Endothelial cell (in vitro differentiated cells): ENCODE measurements at regions not wholly inside any gene's neighbourhood (a gene's known extent, or its start where the extent isn't known, plus 50 kb on each side); places are given as distances from the start of the nearest gene placed in this dataset.

Experiments
- DNase-seq: peaks from one replicate; pipeline ENCODE4 v3.0.0; 2021; ENCODE audit warnings: low spot score
- H3K27ac Mint-ChIP-seq: one replicate; pipeline ENCODE4 v1.8.0; 2021; ENCODE audit warnings: mixed read lengths, inconsistent platforms; ENCODE audit not compliant: unreplicated experiment
- H3K27me3 Mint-ChIP-seq: one replicate; pipeline ENCODE4 v1.8.0; 2021; ENCODE audit warnings: mild to moderate bottlenecking, moderate library complexity, mixed read lengths, inconsistent platforms; ENCODE audit not compliant: unreplicated experiment
- H3K36me3 Mint-ChIP-seq: one replicate; pipeline ENCODE4 v1.8.0; 2021; ENCODE audit warnings: mild to moderate bottlenecking, low read depth, mixed read lengths, inconsistent platforms; ENCODE audit not compliant: unreplicated experiment
- H3K4me1 Mint-ChIP-seq: one replicate; pipeline ENCODE4 v1.8.0; 2021; ENCODE audit warnings: mild to moderate bottlenecking, mixed read lengths, inconsistent platforms; ENCODE audit not compliant: unreplicated experiment
- H3K4me3 Mint-ChIP-seq: one replicate; pipeline ENCODE4 v1.8.0; 2021; ENCODE audit warnings: mild to moderate bottlenecking, mixed read lengths, inconsistent platforms; ENCODE audit not compliant: unreplicated experiment
- H3K9me3 Mint-ChIP-seq: one replicate; pipeline ENCODE4 v1.8.0; 2021; ENCODE audit warnings: mixed read lengths, inconsistent platforms; ENCODE audit not compliant: unreplicated experiment
- CTCF ChIP-seq: fragments of 200-600 bp; sonication (generic); IDR thresholded peaks from one replicate; pipeline ENCODE4 v1.5.0; 2021; ENCODE audit warnings: antibody characterized with exemption; ENCODE audit not compliant: unreplicated experiment

GRCh38 chr1:87939444-87939843 lies 610.8 kb downstream of the LMO4 start:
- H3K4me3 Mint-ChIP-seq, result no peak overlapping the region

GRCh38 chr1:87940421-87940820 lies 611.7 kb downstream of the LMO4 start:
- no peaks in the 10 kb centered on the region for H3K9me3 Mint-ChIP-seq
- peaks cover 2% of the 10 kb centered on the region for H3K27me3 Mint-ChIP-seq
- H3K27ac Mint-ChIP-seq, result no peak overlapping the region
- DNase-seq, result no peak
- no peaks in the 10 kb centered on the region for H3K36me3 Mint-ChIP-seq
- no peak overlapping the region for H3K4me3 Mint-ChIP-seq
- TF ChIP-seq CTCF, result no peak
- H3K4me1 Mint-ChIP-seq, result no peaks in the 10 kb centered on the region

More at GRCh38 chr1:87939444-87939843, 610.8 kb downstream of the LMO4 start:
- peaks cover 1% of the 10 kb centered on the region for H3K27me3 Mint-ChIP-seq
- no peaks in the 10 kb centered on the region for H3K36me3 Mint-ChIP-seq
- no peaks in the 10 kb centered on the region for H3K9me3 Mint-ChIP-seq
- DNase-seq, result no peak
- H3K27ac Mint-ChIP-seq, result no peak overlapping the region
- no peaks in the 10 kb centered on the region for H3K4me1 Mint-ChIP-seq
- TF ChIP-seq CTCF, result no peak

GRCh38 chr1:87941337-87941946 lies 612.8 kb downstream of the LMO4 start:
- Mint-ChIP-seq H3K4me1 (no peaks in the 10 kb centered on the region), H3K9me3 (no peaks in the 10 kb centered on the region), H3K36me3 (no peaks in the 10 kb centered on the region), H3K27me3 (peaks cover 2% of the 10 kb centered on the region), H3K4me3 (no peak overlapping the region), H3K27ac (no peak overlapping the region)
- DNase-seq, result no peak
- no peak for TF ChIP-seq CTCF

- H3K9me3 Mint-ChIP-seq, result no peaks in the 10 kb centered on the region
- H3K36me3 Mint-ChIP-seq, result no peaks in the 10 kb centered on the region
- no peak overlapping the region for H3K27ac Mint-ChIP-seq
- no peak for DNase-seq
- peaks cover 2% of the 10 kb centered on the region for H3K27me3 Mint-ChIP-seq
- H3K4me1 Mint-ChIP-seq, result no peaks in the 10 kb centered on the region
- no peak for TF ChIP-seq CTCF
- no peak overlapping the region for H3K4me3 Mint-ChIP-seq
These were observed 613.5 kb downstream of the LMO4 start for GRCh38 chr1:87942165-87942564.

GRCh38 chr1:87949711-87950110 lies 621.0 kb downstream of the LMO4 start:
- peaks cover 5% of the 10 kb centered on the region for H3K27me3 Mint-ChIP-seq
- no peaks in the 10 kb centered on the region for H3K9me3 Mint-ChIP-seq
- no peak for DNase-seq
- TF ChIP-seq CTCF, result no peak
- H3K36me3 Mint-ChIP-seq, result no peaks in the 10 kb centered on the region
- H3K27ac Mint-ChIP-seq, result no peak overlapping the region
- no peak overlapping the region for H3K4me3 Mint-ChIP-seq
- H3K4me1 Mint-ChIP-seq, result peaks cover 5% of the 10 kb centered on the region
